Urinary bladder (tissue), 3 donors: ENCODE measurements at regions not wholly inside any gene's neighbourhood (a gene's known extent, or its start where the extent isn't known, plus 50 kb on each side); places are given as distances from the start of the nearest gene placed in this dataset.
"Not testable (repeated sequence)": the region's sequence is repeated elsewhere in the genome, so short reads cannot be mapped to it uniquely, and the experiment has no call there.

Source experiments
- DNase-seq: peaks from one replicate; pipeline ENCODE4 v3.0.0-alpha.2; 2015; ENCODE audit errors: extremely low spot score
- H3K27ac ChIP-seq: one replicate; pipeline ENCODE4 v1.5.1; 2013; ENCODE audit warnings: low read depth, mild to moderate bottlenecking, moderate library complexity
- H3K36me3 ChIP-seq: one replicate; pipeline ENCODE4 v1.6.1; 2013; ENCODE audit warnings: mild to moderate bottlenecking, moderate library complexity; ENCODE audit not compliant: insufficient read depth
- H3K4me1 ChIP-seq: one replicate; pipeline ENCODE4 v1.6.1; 2013; ENCODE audit warnings: mild to moderate bottlenecking, moderate library complexity; ENCODE audit not compliant: insufficient read depth
- H3K4me3 ChIP-seq: one replicate; pipeline ENCODE4 v1.5.1; 2013; ENCODE audit warnings: low read depth, low read length
- WGBS: extraction: QIAGEN DNeasy Blood & Tissue Kit; methylation state at CpG from one replicate; pipeline ENCODE4 v1.1.7; 2013; 5-methylcytosine and 5-hydroxymethylcytosine counted together
- donor health status: healthy with polysubstance abuse.
- donor health status: healthy.

GRCh38 chr7:115206374-115206773 is 284.5 kb downstream of the MDFIC start:
- not testable (repeated sequence) for H3K4me1 ChIP-seq, H3K4me3 ChIP-seq, DNase-seq, H3K27ac ChIP-seq, H3K36me3 ChIP-seq
- 96% methylated on average over 2 of the region's 2 CpGs for WGBS

GRCh38 chr7:115198143-115198542 is 276.2 kb downstream of the MDFIC start:
- H3K36me3 ChIP-seq: peaks cover 2% of the 10 kb centered on the region
- DNase-seq: no peak
- 92% methylated on average over 3 of the region's 3 CpGs for WGBS
- H3K27ac ChIP-seq: no peak overlapping the region
- no peak overlapping the region for H3K4me3 ChIP-seq
- H3K4me1 ChIP-seq: no peaks in the 10 kb centered on the region

DNA sequence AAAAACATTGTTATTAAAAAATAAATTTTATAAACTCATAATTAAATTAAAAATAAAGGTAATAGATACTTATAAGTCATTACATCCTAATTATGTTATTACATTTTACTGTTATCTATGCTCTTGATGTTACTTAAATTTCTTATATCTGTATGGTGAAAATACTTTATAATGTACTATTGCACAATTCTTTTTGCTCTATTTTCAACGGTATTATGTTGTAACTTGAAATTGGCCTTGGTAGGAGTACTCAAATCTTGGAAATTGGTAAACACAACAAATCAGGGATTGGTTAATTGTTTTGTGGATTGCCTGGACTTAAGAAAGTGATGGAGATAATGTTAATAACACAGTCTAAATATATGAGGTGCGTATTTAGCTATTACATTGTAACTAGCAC is 273.3 kb downstream of the MDFIC start:
- Histone ChIP-seq H3K4me1 (no peaks in the 10 kb centered on the region), H3K27ac (no peak overlapping the region), H3K4me3 (no peak overlapping the region), H3K36me3 (peaks cover 2% of the 10 kb centered on the region)
- no peak for DNase-seq
- WGBS: 86% methylated on average over 2 of the region's 2 CpGs

DNA sequence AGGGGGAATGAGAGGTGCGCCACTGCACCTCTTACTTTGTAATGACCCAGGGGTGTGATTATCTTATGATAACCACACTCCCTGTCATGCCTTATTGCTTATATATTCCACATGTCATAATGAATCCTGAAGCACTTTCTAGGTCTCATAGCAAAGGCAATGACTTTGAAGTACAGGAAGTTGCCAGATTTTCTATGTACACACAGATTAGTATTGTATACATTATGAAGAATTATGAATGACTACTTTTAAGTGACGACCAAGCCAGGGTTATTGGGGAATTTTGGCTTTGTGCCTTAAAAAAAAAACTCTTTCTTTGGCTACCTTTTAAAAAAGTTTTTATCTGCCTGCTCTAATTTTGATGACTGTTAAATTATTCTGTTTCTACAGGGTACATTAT is 269.6 kb downstream of the MDFIC start:
- 36% methylated on average over 2 of the region's 2 CpGs for WGBS
- Histone ChIP-seq H3K4me3 (no peak overlapping the region), H3K4me1 (no peaks in the 10 kb centered on the region), H3K27ac (no peak overlapping the region), H3K36me3 (no peaks in the 10 kb centered on the region)
- no peak for DNase-seq

DNA sequence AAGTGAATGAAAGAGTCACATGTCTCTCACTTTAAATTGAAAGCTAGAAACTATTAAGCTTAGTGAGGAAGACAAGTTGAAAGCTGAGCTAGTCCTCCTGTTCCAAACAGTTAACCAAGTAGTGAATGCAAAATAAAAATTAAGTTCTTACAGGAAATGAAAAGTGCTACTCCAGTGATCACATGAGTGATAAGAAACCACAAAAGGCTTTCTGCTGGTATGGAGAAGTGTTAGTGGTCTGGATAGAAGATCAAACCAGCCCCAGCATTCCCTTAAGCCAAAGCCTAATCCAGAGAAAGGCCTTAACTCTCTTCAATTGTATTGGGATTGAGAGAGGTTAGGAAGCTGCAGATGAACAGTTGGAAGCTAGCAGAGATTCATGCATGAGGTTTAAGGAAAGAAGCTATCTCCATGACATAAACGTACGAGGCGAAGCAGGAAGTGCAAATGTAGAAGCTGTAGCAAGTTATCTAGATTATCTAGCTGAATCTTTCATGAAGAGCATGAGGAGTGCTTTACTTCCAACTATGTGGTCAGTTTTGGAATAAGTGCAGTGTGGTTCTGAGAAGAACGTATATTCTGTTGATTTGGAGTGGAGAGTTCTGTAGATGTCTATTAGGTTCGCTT is 261.6 kb downstream of the MDFIC start:
- 84% methylated on average over 5 of the region's 5 CpGs for WGBS

GRCh38 chr7:115178835-115179234 is 256.9 kb downstream of the MDFIC start:
- 39% methylated on average over 2 of the region's 2 CpGs for WGBS
- no peaks in the 10 kb centered on the region for H3K4me1 ChIP-seq
- no peak overlapping the region for H3K4me3 ChIP-seq
- no peak for DNase-seq
- no peaks in the 10 kb centered on the region for H3K36me3 ChIP-seq
- no peak overlapping the region for H3K27ac ChIP-seq

More for the DNA sequence above, 261.6 kb downstream of the MDFIC start:
- H3K4me3 ChIP-seq: no peak overlapping the region
- H3K4me1 ChIP-seq: no peaks in the 10 kb centered on the region
- DNase-seq: no peak
- H3K27ac ChIP-seq: no peak overlapping the region
- H3K36me3 ChIP-seq: no peaks in the 10 kb centered on the region

DNA sequence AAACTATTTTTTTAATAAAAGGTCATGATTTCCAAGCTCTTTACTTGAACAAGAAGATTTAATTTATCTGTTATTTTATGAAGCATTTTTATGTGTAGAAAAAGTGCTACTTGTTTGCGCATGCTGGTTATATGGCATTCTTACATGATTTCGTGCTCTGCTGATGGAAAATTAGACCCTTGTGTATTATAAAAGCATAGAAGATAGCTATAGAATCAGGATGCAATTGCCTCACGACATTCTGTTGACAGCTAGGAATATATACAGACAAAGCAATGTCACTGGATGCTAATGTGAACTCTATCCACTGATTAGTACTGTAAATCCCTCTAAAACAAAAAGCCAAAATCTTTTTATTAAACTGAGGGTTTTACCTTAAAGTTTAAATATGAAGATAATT is 255.9 kb downstream of the MDFIC start:
- WGBS: 75% methylated on average over 3 of the region's 3 CpGs
- no peak for DNase-seq
- no peak overlapping the region for H3K27ac ChIP-seq
- no peak overlapping the region for H3K4me3 ChIP-seq
- no peaks in the 10 kb centered on the region for H3K36me3 ChIP-seq
- no peaks in the 10 kb centered on the region for H3K4me1 ChIP-seq

- 66% methylated on average over 1 of the region's 1 CpG for WGBS
- Histone ChIP-seq H3K4me1 (no peaks in the 10 kb centered on the region), H3K4me3 (no peak overlapping the region), H3K36me3 (no peaks in the 10 kb centered on the region), H3K27ac (no peak overlapping the region)
- DNase-seq: no peak
Observed at GRCh38 chr7:115177103-115177502, 255.2 kb downstream of the MDFIC start.

DNA sequence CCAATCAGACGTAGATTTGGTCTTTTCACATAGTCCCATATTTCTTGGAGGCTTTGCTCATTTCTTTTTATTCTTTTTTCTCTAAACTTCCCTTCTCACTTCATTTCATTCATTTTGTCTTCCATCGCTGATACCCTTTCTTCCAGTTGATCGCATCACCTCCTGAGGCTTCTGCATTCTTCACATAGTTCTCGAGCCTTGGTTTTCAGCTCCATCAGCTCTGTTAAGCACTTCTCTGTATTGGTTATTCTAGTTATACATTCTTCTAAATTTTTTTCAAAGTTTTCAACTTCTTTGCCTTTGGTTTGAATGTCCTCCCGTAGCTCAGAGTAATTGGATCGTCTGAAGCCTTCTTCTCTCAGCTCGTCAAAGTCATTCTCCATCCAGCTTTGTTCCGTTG is 250.5 kb downstream of the MDFIC start:
- H3K4me3 ChIP-seq, H3K4me1 ChIP-seq, H3K27ac ChIP-seq, DNase-seq, H3K36me3 ChIP-seq: not testable (repeated sequence)
- WGBS: 92% methylated on average over 6 of the region's 8 CpGs

DNA sequence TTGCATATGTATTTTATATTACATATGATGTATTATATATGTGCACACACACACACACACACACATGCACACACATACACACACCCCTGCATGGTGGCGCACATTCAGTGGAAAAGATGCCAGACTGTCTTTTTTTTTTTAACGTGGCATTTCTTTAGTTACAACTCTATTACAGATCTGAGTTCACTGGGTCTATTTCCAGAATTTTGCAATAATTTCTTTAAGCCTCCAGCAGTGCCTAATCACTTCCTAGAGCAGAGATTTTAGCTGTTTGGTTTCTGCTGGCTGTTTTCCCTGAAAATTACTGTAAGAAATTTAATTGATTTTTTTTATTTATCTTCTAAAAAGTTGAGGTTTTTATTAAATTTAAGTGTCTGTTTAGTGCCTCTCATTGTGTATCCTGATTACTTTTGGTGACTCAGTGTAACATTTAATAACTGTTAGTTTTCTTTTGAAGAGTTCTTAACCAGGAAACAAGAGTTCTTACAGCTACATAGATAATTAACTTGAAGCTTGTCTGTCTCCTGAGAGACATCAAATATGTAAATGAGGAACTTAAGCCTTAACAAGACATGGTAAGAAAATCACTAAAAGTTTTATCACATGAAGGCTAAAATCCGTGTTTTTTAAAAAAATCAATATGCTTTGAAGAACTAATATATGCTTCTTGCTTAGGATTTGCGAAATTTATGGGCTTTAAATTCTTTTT is 232.0 kb downstream of the MDFIC start:
- H3K4me3 ChIP-seq: no peak overlapping the region
- no peaks in the 10 kb centered on the region for H3K4me1 ChIP-seq
- no peaks in the 10 kb centered on the region for H3K36me3 ChIP-seq
- WGBS: 62% methylated on average over 4 of the region's 4 CpGs
- H3K27ac ChIP-seq: no peak overlapping the region
- DNase-seq: no peak

- no peak overlapping the region for H3K4me3 ChIP-seq
- no peak overlapping the region for H3K27ac ChIP-seq
- H3K36me3 ChIP-seq: no peaks in the 10 kb centered on the region
- H3K4me1 ChIP-seq: no peaks in the 10 kb centered on the region
- WGBS: 87% methylated on average over 3 of the region's 3 CpGs
- no peak for DNase-seq
Observed at GRCh38 chr7:115153176-115153575, 231.3 kb downstream of the MDFIC start.

DNA sequence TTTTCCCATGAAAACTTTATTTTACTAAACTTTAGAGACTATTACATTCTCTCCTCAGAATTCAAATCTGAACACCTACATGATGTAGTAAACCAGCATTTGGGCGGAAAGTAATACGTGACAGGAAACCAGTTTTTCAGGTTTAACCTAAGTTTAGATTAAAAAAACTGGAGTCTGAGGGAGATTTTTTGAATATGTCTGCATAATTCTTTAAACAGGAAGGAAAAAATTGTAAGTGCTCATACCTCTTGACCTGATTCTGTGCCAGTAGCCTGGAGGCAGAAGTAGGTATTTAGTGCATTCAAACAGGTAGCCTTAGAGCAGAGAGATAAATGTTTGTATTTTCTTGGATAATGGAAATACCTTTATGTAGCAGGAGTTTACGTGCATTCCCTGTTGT is 224.3 kb downstream of the MDFIC start:
- WGBS: 88% methylated on average over 3 of the region's 3 CpGs

DNA sequence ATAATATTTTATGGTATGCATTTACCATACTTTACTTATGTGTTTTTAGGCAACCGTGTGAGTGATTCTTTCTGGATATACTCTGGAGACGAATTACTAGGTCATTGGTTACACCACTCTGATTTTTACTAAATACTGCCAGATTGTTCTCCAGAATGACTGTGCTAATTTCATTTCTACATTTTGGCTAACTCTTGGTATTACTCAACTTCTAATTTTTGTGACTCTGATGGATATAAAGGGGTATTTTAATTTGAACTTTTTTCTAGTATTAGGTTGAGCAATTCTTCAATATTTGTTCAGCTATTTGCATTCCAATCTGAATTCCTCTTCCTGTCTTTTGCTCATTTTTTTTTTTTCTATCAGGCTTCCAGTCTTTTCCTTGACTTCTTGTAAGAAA is 223.6 kb downstream of the MDFIC start:
- no peaks in the 10 kb centered on the region for H3K36me3 ChIP-seq
- H3K4me3 ChIP-seq: no peak overlapping the region
- WGBS: 47% methylated on average over 2 of the region's 2 CpGs
- no peaks in the 10 kb centered on the region for H3K4me1 ChIP-seq
- no peak for DNase-seq
- H3K27ac ChIP-seq: no peak overlapping the region

More for the DNA sequence above, 224.3 kb downstream of the MDFIC start:
- Histone ChIP-seq H3K4me3 (no peak overlapping the region), H3K4me1 (no peaks in the 10 kb centered on the region), H3K36me3 (no peaks in the 10 kb centered on the region), H3K27ac (no peak overlapping the region)
- DNase-seq: no peak

- no peaks in the 10 kb centered on the region for H3K36me3 ChIP-seq
- no peak overlapping the region for H3K27ac ChIP-seq
- WGBS: 98% methylated on average over 1 of the region's 1 CpG
Observed at GRCh38 chr7:115137816-115138215, 215.9 kb downstream of the MDFIC start.

More at GRCh38 chr7:115137816-115138215, 215.9 kb downstream of the MDFIC start:
- DNase-seq: no peak
- Histone ChIP-seq H3K4me1 (no peaks in the 10 kb centered on the region), H3K4me3 (no peak overlapping the region)
